Stimulated activated CD4-positive, alpha-beta T cell treated with anti-CD3 and anti-CD28 coated beads, Interleukin-1b, Interleukin-23, amount 100 ng/mL, for 48 hours (primary cell): ENCODE measurements at regions not wholly inside any gene's neighbourhood (a gene's known extent, or its start where the extent isn't known, plus 50 kb on each side); places are given as distances from the start of the nearest gene placed in this dataset.

Experiments
- DNase-seq: peaks from one replicate; pipeline ENCODE4 v3.0.0-alpha.2; 2020

DNA sequence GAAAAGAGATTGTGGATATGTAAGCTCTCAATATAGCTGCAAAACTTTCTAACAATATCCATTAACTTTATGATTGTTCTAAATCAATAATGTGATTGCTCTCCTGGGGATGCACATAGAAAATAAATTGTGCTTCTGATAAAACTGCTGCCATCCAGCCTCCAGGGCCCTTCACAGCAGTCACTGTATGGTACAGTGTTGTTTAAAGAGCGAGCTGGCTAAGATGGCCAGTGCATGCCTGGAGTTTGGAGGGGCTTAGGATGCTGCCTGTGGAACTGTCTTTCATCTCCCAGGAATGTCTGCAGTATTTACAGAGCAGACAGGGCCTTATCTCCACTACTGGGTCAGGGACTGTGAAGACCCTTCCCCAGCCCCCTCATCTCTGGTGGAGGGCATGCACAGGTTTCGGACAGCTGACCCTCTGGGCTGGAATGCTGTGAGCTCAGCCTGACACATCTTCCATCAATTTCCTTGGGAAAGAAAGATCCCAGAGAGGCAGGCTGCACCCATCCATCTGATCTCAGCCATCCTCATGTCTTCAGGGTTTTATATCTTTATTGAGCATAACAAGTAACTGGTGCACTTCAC lies 137.0 kb downstream of the PLPP3 start:
- no peak for DNase-seq

DNA sequence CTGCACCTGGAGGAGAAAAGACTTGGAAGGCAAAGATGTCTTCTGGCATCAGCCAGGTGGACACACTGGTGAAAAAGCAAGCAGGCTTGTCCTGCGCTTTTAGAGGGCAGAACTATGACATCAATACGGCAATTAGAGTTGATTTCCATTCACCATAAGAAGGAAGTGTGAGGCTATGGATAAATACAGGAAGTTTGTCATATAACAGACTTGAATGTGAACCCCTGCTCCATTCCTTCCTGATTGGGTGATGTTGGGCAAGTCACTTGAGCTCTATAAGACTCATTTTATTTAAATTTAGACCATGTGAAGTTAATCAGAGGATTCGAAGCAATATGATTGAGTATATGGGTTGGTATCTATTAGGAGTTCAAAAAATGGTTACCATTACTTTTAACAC lies 137.8 kb downstream of the PLPP3 start:
- DNase-seq, result no peak

DNA sequence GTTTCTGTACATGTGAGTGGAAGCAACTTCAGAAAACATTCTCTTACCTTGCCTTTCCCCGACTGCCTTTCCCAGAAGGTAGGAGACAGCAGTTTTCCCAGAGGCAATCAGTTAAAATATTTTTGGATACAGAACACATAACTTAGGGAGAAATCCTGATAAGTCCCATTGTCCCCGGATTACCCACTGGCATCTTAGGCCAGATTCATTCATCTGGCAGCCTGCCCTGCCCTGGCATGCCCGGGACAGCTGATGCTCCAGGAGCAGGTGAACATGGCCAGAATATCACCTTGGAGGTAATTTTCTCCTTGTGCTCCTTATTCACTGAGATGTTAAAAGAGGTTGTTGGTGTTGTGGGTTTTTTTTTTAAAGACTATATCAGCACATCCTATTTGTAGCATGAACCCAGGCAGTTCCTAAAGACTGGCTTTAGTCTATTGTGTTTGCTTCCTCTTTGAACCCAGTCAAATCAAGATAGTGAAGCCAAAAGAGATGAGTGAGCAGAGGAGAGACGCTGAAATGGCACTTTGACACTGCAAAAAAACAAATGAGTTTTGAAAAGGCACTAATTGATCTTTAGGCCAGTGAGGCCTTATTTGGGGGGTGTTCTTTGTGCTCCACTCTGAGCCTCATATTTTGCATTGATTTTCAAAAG lies 139.6 kb downstream of the PLPP3 start:
- no peak for DNase-seq

DNA sequence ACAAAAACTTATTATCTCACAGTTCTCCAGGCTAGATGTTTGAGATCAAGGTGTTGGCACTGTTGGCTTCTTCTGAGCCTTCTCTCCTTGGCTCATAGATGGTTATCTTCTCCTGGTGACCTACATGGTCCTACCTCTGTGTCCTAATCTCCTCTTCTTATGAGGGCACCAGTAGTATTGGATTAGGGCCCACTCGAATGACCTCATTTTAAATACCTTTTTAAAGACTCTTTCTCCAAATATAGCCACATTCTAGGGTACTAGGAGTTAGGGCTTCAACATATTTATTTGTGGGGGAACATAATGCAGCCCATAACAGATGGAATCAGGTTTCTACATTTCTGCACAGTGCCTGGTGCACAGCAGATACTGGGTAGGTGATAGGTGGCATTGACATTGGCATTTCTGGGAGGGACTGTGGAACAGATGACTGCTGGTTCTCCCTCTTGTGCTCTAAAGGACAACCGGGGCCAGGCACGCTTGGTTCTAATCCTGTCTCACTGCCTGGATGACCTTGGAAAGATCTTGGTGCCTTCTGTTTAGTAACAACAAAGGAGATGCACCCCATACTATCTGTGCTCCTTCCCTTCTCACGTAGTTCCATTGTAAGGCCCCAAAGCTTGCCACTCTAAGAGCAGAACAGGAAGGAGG lies 140.3 kb downstream of the PLPP3 start:
- no peak for DNase-seq

DNA sequence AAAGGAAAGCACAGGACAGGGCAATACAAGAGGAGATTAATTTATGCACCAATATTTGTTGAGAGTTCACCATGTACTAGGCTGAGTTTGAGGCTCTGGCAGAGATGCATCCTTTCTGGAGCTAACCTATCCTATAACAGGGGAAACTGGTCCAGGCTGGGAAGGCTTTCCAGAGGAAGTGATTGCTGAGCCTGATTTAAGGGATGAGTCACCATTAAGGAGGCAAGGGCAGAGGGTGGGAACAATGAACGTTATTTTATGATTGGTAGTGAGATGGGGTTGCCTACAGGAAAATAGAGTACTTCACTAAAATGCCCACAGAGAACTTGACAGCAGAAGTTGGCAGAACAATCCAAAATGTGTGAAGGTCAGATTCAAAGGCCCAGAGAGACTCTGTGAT lies 141.4 kb downstream of the PLPP3 start:
- DNase-seq, result no peak

DNA sequence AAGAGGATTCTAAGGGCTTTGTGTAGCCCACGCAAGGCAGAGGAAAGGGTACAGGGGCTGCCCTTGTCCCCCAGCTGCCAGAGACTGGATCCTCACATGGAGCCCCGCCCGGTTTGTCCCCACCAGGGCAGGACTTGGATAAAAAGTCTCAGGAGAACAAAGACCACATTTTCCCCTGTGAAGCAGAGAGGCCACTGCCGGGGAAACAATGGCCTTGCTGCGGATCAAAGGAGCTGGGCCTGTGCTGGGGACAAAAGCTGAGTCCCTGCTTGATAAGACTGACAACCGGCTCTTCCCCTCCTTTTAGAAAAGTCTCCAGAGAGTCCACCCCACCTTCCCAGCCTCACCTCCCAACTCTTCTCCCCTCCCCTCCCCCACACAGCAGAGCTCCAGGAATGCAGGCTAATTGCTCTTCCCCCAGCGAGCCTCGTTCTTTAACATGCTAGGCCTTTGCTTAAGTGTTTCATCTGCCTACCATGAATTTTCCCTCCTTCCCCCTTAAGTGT lies 142.4 kb downstream of the PLPP3 start:
- no peak for DNase-seq

DNA sequence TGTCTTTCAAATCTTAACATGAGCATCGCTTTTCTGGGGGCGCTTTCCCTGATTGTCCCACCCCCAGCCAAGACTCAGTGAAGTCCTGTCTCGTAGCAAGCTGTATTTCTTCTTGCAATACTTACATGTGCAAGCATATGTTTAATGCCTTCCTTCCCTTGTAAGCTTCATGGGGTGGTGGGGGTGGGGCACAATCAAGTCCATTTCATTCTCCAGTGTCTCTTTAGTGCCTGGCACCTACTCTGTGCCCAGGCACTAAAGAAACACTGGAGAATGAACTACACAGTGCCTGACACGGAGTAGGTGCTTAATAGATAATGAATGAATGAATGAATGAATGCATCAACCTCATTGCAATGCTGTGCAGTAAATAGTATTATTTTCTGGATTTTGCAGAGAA lies 143.1 kb downstream of the PLPP3 start:
- no peak for DNase-seq

DNA sequence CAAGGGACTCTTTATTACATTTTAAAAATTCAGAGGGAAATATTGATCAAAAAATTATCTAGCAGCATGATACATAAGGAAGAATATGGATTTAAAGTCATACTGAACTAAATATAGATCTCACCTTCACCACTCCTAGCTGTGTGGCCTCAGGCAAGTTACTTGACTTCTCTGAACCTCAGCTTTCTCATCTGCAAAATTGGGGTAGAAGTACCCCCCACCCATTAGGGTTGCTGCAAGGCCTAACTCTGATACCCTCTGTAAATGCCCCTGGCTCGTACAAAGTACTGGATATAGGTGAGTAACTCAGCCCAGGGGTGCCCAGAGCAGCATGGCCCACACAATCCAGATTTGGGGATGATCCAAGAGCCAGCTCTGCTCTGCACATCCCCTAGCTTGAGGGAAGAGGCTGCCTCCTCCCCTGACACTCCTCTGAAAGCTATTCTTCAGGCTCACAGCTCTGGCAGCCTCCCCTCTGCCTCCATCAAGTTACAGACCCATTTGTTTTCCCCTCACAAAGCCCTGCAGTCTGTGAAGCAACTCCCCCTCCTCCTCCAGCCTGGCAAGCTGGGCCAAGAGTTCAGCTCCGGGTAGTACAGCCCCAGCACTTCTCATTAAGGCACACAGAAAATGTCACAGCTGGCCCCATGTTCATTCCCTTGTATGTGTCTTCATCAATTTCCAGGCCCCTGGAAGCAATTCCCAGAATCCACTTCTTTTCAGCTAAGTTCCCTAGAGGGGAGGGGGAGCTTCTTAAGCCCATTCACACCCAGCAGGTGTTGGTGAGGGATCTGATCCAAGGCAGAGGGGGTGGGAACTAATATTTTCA lies 143.7 kb downstream of the PLPP3 start:
- DNase-seq, result no peak

DNA sequence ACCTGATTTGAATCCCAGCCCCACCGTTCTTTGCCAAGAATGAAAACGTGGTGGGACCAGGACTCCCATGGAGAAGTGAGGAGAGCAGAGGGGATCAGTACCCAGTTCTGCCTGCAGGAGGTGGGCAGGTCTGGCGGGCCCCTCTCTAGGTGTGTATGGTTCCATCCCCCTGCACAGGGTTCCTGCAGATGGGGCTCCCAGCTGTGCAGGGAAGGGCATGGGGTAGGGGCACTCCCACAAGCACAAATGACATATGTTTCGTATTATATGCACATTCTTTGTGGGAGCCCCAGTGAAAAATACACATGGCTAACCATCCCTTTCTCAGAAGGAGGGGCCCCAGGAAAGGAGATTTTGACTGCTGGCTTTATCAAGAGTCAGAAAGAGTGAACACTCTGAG lies 144.6 kb downstream of the PLPP3 start:
- no peak for DNase-seq

DNA sequence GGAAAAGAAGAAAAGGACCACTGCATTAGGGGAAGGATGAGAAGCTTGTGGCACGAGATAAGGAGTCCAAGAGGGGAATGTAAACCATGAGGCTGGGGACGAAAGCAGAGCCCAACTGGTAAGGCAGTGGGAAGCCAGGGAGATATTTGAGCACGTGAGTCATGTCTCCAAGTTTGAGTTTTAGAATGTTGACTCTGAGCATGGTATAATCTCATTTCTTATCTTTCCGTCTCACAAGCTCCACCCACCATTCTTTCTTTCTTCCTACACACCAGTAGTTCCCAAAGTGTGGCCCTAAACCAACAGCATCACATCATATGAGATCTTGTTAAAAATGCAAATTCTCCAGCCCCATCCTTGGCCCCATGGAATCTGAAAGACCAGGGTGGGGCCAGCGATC lies 145.3 kb downstream of the PLPP3 start:
- no peak for DNase-seq

DNA sequence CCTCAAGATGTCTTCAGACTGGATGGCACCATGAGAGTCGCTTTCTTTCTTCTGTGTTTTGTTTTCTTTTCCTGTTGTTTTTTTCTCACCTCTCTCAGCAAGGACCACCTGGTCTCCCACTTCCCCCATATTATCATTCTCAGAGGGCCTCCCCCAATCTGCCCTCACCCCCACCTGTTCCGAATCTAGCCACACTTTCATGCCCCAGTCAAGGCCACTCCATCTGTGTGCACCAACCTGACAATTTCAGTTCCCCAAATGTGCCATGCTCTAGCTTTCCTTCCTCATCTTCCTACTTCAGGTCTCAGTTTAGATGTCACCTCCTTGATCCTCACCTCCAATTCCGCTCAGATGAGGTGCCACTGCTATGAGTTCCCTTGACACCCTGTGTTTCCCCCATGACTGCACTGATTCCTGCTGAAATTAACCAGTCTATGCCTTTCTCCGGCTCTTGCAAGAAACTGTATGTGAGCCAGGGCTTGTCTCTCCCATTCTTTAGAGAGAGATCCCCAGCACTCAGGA lies 146.2 kb downstream of the PLPP3 start:
- no peak for DNase-seq

DNA sequence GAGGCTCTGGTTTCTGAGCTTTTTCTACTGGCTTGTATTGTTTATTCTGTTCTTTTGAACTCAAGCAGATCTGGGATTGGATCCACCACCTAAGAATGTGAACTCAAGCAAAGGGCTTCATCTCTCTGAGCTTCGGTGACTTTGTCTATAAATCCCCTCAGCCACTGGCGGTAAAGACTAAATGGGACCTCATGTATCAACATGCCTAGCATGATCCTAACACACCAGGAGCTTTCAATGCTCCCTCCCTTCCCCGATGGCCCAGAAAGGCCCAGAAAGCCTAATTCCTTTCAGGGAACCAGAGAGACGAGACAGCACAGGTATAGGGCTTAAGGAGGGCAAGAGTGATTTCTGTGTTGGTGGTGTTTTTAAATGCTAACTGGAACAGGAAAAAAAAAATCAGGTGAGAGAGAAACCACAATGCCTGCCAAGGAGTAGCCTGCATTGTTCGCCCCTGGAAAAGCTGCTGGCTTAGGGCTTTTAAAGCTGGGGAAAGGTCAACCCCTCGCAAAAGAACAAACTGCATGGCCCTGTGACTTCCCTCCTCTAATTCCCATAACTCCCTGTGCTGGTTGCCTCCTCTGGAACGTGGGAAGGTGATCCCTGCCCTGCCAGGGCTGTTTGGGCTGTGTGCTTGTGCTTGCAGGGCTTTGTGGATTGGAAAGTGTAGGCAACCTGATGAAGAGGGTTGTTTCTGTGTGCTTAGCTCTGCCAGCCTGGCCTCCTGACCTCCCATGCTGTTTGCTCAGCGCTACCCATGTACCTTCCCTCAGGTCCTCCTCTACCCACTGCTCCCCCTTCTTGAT lies 147.0 kb downstream of the PLPP3 start:
- DNase-seq, result no peak

DNA sequence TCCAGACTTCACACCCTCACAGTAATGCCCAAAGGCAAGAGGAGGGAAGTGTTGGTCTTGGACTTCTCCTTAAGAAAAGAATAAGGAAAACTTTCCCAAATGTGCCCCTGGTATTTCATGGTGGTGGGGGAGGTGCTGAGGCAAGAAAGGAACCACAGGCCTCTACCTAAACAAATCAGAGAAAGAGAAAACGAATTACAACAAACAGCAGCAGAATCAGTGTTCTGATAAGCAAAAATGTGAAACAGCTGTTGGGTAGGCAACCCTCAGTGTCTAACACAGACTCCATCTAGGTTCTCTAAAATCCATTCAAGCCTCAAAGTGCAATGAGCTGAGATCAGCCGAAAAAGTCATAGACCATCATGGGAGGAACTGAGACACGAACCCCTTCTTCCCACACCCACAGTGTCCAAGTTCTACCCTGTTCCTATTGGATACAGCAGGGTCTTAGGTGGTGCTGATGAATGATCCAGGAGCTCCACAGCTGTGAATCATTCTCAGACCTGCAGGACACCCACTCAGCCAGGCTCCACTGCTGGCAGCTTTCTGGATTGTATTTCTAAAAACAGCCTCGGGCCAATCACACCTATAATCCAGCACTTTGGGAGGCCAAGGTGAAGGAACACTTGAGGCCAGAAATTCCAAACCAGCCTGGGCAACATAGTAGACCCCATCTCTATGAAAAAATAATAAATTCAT lies 149.1 kb downstream of the PLPP3 start:
- DNase-seq, result no peak

DNA sequence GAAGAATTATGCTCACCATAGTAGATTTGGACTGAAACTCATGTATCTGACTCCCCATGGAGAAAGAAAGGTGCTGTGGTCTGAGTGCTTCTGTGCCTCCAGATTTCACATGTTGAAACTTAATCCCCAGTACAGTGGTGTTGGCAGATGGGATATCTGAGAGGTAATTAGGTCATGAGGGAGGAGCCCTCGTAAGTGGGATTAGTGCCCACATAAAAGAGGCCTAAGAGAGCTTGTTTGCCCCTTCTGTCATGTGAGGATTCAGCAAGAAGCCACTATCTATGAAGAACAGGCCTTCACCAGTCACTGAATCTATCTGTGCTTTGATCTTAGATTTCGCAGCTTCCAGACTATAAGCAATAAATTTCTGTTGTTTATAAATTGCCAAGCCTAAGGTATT lies 150.1 kb downstream of the PLPP3 start:
- no peak for DNase-seq

DNA sequence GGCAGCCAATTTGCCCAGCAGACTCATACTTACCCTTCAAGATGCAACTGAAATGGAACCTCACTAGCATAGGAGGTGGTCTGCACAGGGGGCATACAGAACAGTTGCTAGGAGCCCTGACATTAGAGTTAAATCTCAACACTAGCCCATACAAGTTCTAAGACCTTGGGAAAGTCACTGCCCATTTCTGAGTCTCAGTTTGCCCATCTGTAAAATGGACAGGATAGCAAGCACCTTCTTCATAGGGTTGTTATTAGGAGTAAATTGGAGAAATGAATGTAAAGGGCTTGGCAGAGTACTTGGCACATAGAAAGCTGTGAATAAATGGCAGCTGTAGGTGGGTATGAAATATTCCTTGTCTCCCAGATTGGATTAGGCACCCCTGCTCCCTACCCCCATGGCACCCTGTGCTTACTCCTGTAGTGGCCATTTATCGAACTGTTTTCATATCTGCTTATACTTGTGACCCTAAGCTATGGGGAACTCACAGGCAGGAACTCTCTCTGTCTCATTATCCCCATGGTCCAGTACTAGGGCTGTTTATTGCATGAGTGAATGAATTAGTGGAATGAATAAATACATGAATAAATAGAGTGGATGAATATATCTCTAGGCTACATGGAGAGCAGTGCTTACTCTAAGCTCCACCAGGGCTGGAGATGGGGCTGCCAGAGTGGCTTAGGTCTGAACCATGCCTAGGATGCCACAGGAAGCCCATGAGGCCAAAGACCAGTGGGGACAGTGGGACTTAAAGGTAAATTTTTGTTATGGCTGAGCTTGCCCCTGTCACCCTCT lies 152.6 kb downstream of the PLPP3 start:
- DNase-seq, result no peak

DNA sequence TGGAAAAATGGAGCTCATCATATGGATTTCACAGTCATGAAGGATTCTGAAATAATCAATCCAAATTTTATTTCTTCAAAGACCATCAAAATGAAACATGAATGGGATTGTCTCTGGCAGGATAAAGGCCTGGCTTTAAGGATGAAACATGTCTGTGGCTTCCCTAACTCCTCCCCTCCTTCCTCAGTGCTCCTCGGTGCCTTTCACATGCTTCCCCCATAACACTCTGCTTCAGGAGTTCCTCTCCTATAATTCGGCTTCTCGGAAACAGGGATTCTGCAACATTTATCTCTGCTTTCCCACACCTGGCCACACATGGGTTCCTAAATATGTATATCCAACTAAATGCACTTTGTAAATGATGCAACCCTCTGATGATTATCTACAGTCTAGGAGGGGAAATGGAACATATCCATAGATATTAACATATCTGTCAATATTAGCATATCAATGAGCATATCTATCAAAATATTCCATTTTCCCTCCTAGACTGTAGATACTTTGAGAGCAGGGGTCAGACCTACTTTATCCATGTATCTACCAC lies 153.8 kb downstream of the PLPP3 start:
- DNase-seq, result no peak

DNA sequence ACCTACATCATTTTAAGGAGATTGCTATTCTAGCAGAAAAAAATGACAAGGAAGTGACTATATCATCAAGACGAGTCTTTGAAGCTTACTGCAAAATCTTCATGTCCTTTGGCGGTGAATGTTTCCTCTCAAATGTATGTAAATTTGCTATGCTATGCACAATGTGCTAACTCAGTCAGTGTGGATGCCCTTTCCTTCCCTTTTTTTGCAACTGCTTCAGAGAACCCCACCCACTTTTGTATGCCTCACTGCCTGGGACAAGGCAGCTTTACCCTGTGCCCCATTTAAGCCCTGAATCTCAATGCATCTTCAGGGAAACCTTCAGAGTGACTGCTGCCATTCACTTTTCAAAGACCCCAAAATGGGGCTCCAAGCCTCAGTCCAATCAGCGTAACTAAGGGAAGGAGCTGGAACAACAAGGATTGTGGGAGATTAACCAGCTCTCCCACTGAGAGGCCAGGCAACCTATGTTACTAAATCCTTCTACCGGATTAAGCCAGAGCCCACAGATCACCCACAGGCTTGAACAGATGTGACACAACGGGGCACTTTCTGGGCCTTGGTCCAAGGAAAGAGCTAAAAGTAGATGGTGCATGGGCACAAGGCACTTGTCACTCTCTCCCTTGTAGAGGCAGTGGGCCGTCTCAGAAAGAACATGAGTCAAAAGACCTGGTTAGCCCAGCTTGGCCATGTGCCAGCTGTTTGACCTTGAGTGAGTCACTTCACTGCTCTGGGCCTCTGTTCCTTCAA lies 154.4 kb downstream of the PLPP3 start:
- no peak for DNase-seq

DNA sequence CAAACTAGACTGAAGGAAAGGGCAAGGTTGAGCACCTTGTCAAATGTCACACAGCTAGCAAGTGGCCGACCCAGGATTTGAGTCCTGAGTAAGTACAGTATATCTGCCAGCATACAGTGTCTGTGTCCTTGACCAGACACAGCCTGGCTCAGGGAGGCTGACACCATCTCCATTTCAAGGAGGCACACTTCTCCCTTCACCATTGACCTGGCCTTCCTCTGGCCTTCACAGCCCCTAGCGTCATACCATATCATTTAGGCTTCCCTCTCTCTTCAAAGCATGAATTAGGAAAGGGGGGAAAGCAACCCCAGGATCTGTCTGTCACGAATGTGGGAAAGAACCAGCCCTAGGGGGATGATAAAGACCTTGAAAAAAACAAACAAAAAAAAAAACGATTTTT lies 155.6 kb downstream of the PLPP3 start:
- no peak for DNase-seq

DNA sequence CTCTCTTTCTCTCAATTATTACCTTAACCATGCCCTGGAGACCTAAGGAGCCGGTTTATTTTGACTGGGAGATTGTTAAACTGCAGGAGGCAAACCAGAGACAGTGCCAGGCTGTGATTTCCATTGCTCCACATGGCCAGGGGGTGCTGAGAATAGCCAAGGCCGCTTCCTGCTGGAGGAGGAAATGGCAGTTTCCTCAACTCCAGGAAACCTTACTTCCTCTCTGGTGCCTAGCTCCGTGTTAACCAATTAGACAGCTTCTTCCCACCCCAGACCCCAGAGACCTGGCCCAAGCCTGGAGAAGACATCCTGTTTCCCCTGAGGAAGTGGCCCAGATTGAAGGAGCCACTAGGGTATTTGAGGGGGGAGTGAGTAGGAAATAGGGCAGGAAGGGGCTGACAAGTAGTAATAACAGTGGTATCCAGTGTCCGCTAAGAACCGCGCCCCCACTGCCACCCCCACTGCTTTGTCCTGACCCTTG lies 161.2 kb downstream of the PLPP3 start:
- DNase-seq, result no peak

DNA sequence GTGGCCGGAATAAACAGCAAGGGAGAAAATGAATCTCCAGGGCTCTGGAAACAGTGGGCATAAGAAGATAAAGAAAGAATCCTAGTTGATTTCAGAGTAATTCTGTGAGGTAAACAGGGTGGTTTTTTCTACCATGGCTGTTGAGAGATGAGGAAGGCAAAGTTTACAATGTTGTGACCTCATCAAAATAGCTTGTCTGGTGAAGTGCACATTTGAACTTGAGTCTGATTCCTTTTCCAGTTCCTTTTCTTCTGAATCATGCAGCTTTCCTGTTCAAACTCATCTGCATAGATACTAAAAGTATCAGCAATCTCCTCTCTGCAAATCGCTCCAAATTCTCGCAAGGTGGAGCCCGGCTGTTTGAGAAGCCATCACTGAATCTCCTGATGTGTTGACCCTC lies 161.7 kb downstream of the PLPP3 start:
- no peak for DNase-seq
